GM23338 (cell line): ENCODE measurements at regions not wholly inside any gene's neighbourhood (a gene's known extent, or its start where the extent isn't known, plus 50 kb on each side); places are given as distances from the start of the nearest gene placed in this dataset.

Experiments used
- ATAC-seq: fragments of 200-7000 bp; cut with Tn5 transposase; 3 replicates; pipeline ENCODE4 v1.9.1; 2020
- DNase-seq: peaks from one replicate; pipeline ENCODE4 v3.0.0-alpha.2; 2015; ENCODE audit warnings: low spot score
- H2AFZ ChIP-seq: fragments of 200-600 bp; sonication (generic); 2 replicates; pipeline ENCODE4 v1.8.0; 2016; ENCODE audit warnings: antibody characterized with exemption, mild to moderate bottlenecking, moderate library complexity
- H3F3A ChIP-seq: fragments of 200-600 bp; sonication (generic); replicated peaks from 2 replicates; pipeline ENCODE4 v1.8.0; 2017; ENCODE audit warnings: antibody characterized with exemption, mixed run types, low read depth
- H3K27ac ChIP-seq: fragments of 200-600 bp; sonication (generic); 2 replicates; pipeline ENCODE4 v1.6.1; 2016; ENCODE audit warnings: low read depth
- H3K27me3 ChIP-seq: fragments of 200-600 bp; sonication (generic); 2 replicates; pipeline ENCODE4 v1.8.0; 2016; ENCODE audit warnings: mild to moderate bottlenecking, mixed run types, moderate library complexity; ENCODE audit not compliant: insufficient read depth
- H3K36me3 ChIP-seq: fragments of 200-600 bp; sonication (generic); 2 replicates; pipeline ENCODE4 v1.8.0; 2016; ENCODE audit warnings: mild to moderate bottlenecking; ENCODE audit not compliant: insufficient read depth
- H3K4me1 ChIP-seq: fragments of 200-600 bp; sonication (generic); 2 replicates; pipeline ENCODE4 v1.8.0; 2016; ENCODE audit warnings: mild to moderate bottlenecking, moderate library complexity; ENCODE audit not compliant: insufficient read depth
- H3K4me2 ChIP-seq: fragments of 200-600 bp; sonication (generic); 2 replicates; pipeline ENCODE4 v1.7.1; 2017; ENCODE audit warnings: mixed run types
- H3K4me3 ChIP-seq: fragments of 200-600 bp; sonication (generic); 2 replicates; pipeline ENCODE4 v1.6.1; 2016; ENCODE audit warnings: mixed run types
- H3K79me2 ChIP-seq: fragments of 200-600 bp; sonication (generic); replicated peaks from 2 replicates; pipeline ENCODE4 v1.8.0; 2017; ENCODE audit warnings: mild to moderate bottlenecking; ENCODE audit not compliant: insufficient read depth
- H3K9me2 ChIP-seq: fragments of 200-600 bp; sonication (generic); 2 replicates; pipeline ENCODE4 v1.8.0; 2017; ENCODE audit not compliant: insufficient read depth
- H4K20me1 ChIP-seq: fragments of 200-600 bp; sonication (generic); replicated peaks from 2 replicates; pipeline ENCODE4 v1.8.0; 2017; ENCODE audit warnings: mild to moderate bottlenecking; ENCODE audit not compliant: insufficient read depth
- H3K27ac Mint-ChIP-seq: 2 replicates; pipeline ENCODE4 v1.8.0; 2020; ENCODE audit warnings: inconsistent platforms, mild to moderate bottlenecking, moderate library complexity, mixed read lengths
- H3K27me3 Mint-ChIP-seq: 3 replicates; pipeline ENCODE4 v1.8.0; 2022; ENCODE audit warnings: low read depth, mild to moderate bottlenecking, moderate library complexity, mixed read lengths, inconsistent platforms; ENCODE audit not compliant: insufficient read depth, poor library complexity
- H3K36me3 Mint-ChIP-seq: 3 replicates; pipeline ENCODE4 v1.8.0; 2021; ENCODE audit warnings: low read depth, mild to moderate bottlenecking, inconsistent platforms, moderate library complexity, mixed read lengths
- H3K4me1 Mint-ChIP-seq: 3 replicates; pipeline ENCODE4 v1.8.0; 2020; ENCODE audit warnings: mild to moderate bottlenecking, inconsistent platforms, mixed read lengths
- H3K4me3 Mint-ChIP-seq: 3 replicates; pipeline ENCODE4 v1.8.0; 2021; ENCODE audit warnings: moderate library complexity, mild to moderate bottlenecking, inconsistent platforms, mixed read lengths
- H3K9me3 Mint-ChIP-seq: 3 replicates; pipeline ENCODE4 v1.8.0; 2020; ENCODE audit warnings: moderate library complexity, mild to moderate bottlenecking, inconsistent platforms, mixed read lengths
- CREB1 ChIP-seq: fragments of 250-450 bp; sonication (Bioruptor Pico); IDR thresholded peaks from 2 replicates; pipeline ENCODE4 v1.5.0; 2020; ENCODE audit warnings: low read depth, mild to moderate bottlenecking, moderate library complexity
- ETS1 ChIP-seq: IDR thresholded peaks from 2 replicates; pipeline ENCODE4 v1.6.1; 2016; ENCODE audit warnings: antibody characterized with exemption
- EZH2 ChIP-seq: fragments of 200-600 bp; sonication (generic); IDR thresholded peaks from one replicate; pipeline ENCODE4 v1.8.0; 2017; ENCODE audit warnings: antibody characterized with exemption, mild to moderate bottlenecking, low read depth; ENCODE audit not compliant: unreplicated experiment
- EZH2phosphoT487 ChIP-seq: fragments of 200-600 bp; sonication (generic); IDR thresholded peaks from one replicate; pipeline ENCODE4 v1.8.1; 2018; ENCODE audit warnings: antibody characterized with exemption; ENCODE audit not compliant: unreplicated experiment
- JUNB ChIP-seq: IDR thresholded peaks from one replicate; pipeline ENCODE4 v1.6.1; 2016; ENCODE audit warnings: antibody characterized with exemption; ENCODE audit not compliant: unreplicated experiment
- REST ChIP-seq: IDR thresholded peaks from one replicate; pipeline ENCODE4 v1.6.1; 2018; ENCODE audit warnings: antibody characterized with exemption; ENCODE audit not compliant: unreplicated experiment
- STAT1 ChIP-seq: IDR thresholded peaks from one replicate; pipeline ENCODE4 v1.6.1; 2016; ENCODE audit warnings: antibody characterized with exemption; ENCODE audit not compliant: unreplicated experiment
- ZNF114 ChIP-seq: fragments of 250-450 bp; sonication (Bioruptor Pico); IDR thresholded peaks from 2 replicates; pipeline ENCODE4 v1.5.0; 2020; ENCODE audit warnings: mild to moderate bottlenecking, moderate library complexity
- ZNF331 ChIP-seq: fragments of 250-450 bp; sonication (Bioruptor Pico); IDR thresholded peaks from 2 replicates; pipeline ENCODE4 v1.5.0; 2020; ENCODE audit warnings: low read depth, mild to moderate bottlenecking, moderate library complexity
- ZNF462 ChIP-seq: fragments of 250-450 bp; sonication (Bioruptor Pico); IDR thresholded peaks from 2 replicates; pipeline ENCODE4 v1.5.0; 2020; ENCODE audit warnings: mild to moderate bottlenecking, moderate library complexity

- Histone ChIP-seq H3K27me3 (no peaks in the 10 kb centered on the region), H3K4me3 (no peak overlapping the region), H3F3A (no peaks in the 10 kb centered on the region), H3K79me2 (no peaks in the 10 kb centered on the region), H3K4me2 (no peak overlapping the region), H4K20me1 (no peaks in the 10 kb centered on the region), H2AFZ (no peak overlapping the region), H3K27ac (no peak overlapping the region), H3K9me2 (no peaks in the 10 kb centered on the region), H3K4me1 (no peaks in the 10 kb centered on the region), H3K36me3 (no peaks in the 10 kb centered on the region)
- Mint-ChIP-seq H3K27ac (no peak overlapping the region), H3K36me3 (no peaks in the 10 kb centered on the region), H3K27me3 (peaks cover 2% of the 10 kb centered on the region), H3K9me3 (no peaks in the 10 kb centered on the region; the same call in 2 of the 3 replicates), H3K4me3 (no peak overlapping the region), H3K4me1 (peaks cover 11% of the 10 kb centered on the region; the same call in 2 of the 3 replicates)
- no peak for TF ChIP-seq JUNB
- no peak for TF ChIP-seq ZNF114 (CRISPR knock-in tag)
- no peak for TF ChIP-seq ZNF331
- no peak for TF ChIP-seq ETS1
- TF ChIP-seq EZH2phosphoT487 = no peak
- no peak for TF ChIP-seq STAT1
- TF ChIP-seq REST = no peak
- no peak for TF ChIP-seq CREB1 (CRISPR knock-in tag)
- no peak for TF ChIP-seq ZNF462 (CRISPR knock-in tag)
- TF ChIP-seq EZH2 = no peak
- DNase-seq (no peak), ATAC-seq (no peak)
These were observed 227.0 kb downstream of the DRD1 start for GRCh38 chr5:175216991-175217390.
